ENCODE measurements at regions not wholly inside any gene's neighbourhood (a gene's known extent, or its start where the extent isn't known, plus 50 kb on each side); places are given as distances from the start of the nearest gene placed in this dataset.

DNA sequence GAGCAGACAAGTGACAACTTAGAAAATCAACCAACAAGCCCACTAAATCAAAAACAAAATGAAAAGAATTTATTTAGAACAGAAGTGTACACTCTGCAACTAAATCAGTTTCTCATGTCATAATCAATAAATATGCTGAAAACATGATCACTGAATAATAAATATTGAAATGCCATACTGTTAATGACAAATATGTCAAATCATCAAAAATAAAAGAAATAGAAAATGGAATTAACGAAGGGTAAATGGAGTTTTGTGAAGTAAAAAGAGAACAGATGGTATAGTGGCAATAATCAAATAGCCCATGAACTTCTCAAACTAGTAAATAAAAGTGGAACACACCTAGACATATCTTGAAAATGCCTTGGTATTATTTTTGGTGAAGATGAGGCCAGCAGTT is 744.9 kb downstream of the TAF11L14 start:
- TF ChIP-seq POLR2AphosphoS5 (IDR thresholded peaks at IDR 0.05) (no peak), POLR2A (IDR thresholded peaks at IDR 0.05) (no peak), EP300 (IDR thresholded peaks at IDR 0.05) (no peak)
- TF ChIP-seq, protein P1, sequence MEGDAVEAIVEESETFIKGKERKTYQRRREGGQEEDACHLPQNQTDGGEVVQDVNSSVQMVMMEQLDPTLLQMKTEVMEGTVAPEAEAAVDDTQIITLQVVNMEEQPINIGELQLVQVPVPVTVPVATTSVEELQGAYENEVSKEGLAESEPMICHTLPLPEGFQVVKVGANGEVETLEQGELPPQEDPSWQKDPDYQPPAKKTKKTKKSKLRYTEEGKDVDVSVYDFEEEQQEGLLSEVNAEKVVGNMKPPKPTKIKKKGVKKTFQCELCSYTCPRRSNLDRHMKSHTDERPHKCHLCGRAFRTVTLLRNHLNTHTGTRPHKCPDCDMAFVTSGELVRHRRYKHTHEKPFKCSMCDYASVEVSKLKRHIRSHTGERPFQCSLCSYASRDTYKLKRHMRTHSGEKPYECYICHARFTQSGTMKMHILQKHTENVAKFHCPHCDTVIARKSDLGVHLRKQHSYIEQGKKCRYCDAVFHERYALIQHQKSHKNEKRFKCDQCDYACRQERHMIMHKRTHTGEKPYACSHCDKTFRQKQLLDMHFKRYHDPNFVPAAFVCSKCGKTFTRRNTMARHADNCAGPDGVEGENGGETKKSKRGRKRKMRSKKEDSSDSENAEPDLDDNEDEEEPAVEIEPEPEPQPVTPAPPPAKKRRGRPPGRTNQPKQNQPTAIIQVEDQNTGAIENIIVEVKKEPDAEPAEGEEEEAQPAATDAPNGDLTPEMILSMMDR (IDR thresholded peaks at IDR 0.05): no peak
